Neutrophil (primary cell): ENCODE measurements at regions not wholly inside any gene's neighbourhood (a gene's known extent, or its start where the extent isn't known, plus 50 kb on each side); places are given as distances from the start of the nearest gene placed in this dataset.

Experiments
- H3K27ac ChIP-seq: fragments of 200-600 bp; sonication (generic); 2 replicates; pipeline ENCODE4 v1.5.1; 2016; ENCODE audit warnings: mild to moderate bottlenecking, moderate library complexity
- H3K27me3 ChIP-seq: fragments of 200-600 bp; sonication (generic); 2 replicates; pipeline ENCODE4 v1.6.0; 2016; ENCODE audit warnings: mild to moderate bottlenecking
- H3K36me3 ChIP-seq: fragments of 200-600 bp; sonication (generic); 2 replicates; pipeline ENCODE4 v1.5.1; 2017
- H3K4me1 ChIP-seq, 2 experiments: fragments of 200-600 bp in 1 of 2; sonication (generic) in 1 of 2; 1 replicate in 1 of 2; 2 replicates in 1 of 2; pipeline versions ENCODE4 v1.5.1 to v1.6.1; 2013 to 2016; ENCODE audit warnings: low read depth in 1 of 2, low read length in 1 of 2, mild to moderate bottlenecking in 1 of 2, moderate library complexity in 1 of 2; ENCODE audit not compliant: control insufficient read depth in 1 of 2, insufficient read depth in 1 of 2
- H3K4me3 ChIP-seq, 2 experiments: fragments of 200-600 bp in 1 of 2; sonication (generic) in 1 of 2; 1 replicate in 1 of 2; 2 replicates in 1 of 2; pipeline ENCODE4 v1.5.1; 2013 to 2016; ENCODE audit warnings: low read depth in 1 of 2, low read length in 1 of 2, mild to moderate bottlenecking in 1 of 2, moderate library complexity in 1 of 2
- H3K9me3 ChIP-seq: fragments of 200-600 bp; sonication (generic); 2 replicates; pipeline ENCODE4 v1.5.1; 2016
- CTCF ChIP-seq: fragments of 200-600 bp; sonication (generic); IDR thresholded peaks from 2 replicates; pipeline ENCODE4 v1.5.1; 2016; ENCODE audit warnings: antibody characterized with exemption

- Histone ChIP-seq H3K36me3 (no peaks in the 10 kb centered on the region), H3K9me3 (no peaks in the 10 kb centered on the region), H3K4me1 (no peaks in the 10 kb centered on the region), H3K4me3 (no peak overlapping the region), H3K27me3 (no peaks in the 10 kb centered on the region), H3K27ac (no peak overlapping the region)
- TF ChIP-seq CTCF, result no peak
Observed at GRCh38 chr14:48853159-48853558, 733.0 kb downstream of the RPS29 start.

GRCh38 chr14:48849741-48850322, 736.3 kb downstream of the RPS29 start:
- H3K36me3 ChIP-seq, result no peaks in the 10 kb centered on the region
- H3K4me3 ChIP-seq, result no peak overlapping the region
- no peak overlapping the region for H3K27ac ChIP-seq
- no peaks in the 10 kb centered on the region for H3K4me1 ChIP-seq
- H3K27me3 ChIP-seq, result no peaks in the 10 kb centered on the region
- H3K9me3 ChIP-seq, result no peaks in the 10 kb centered on the region
- TF ChIP-seq CTCF, result no peak

GRCh38 chr14:48842785-48843184, 743.4 kb downstream of the RPS29 start:
- Histone ChIP-seq H3K27me3 (no peaks in the 10 kb centered on the region), H3K4me3 (no peak overlapping the region), H3K9me3 (no peaks in the 10 kb centered on the region), H3K36me3 (no peaks in the 10 kb centered on the region), H3K4me1 (no peaks in the 10 kb centered on the region), H3K27ac (no peak overlapping the region)
- TF ChIP-seq CTCF, result no peak

- Histone ChIP-seq H3K36me3 (no peaks in the 10 kb centered on the region), H3K4me1 (no peaks in the 10 kb centered on the region), H3K27ac (no peak overlapping the region), H3K4me3 (no peak overlapping the region), H3K9me3 (no peaks in the 10 kb centered on the region), H3K27me3 (no peaks in the 10 kb centered on the region)
- TF ChIP-seq CTCF, result no peak
Observed at GRCh38 chr14:48826058-48826457, 760.1 kb downstream of the RPS29 start.

- TF ChIP-seq CTCF, result no peak
- no peaks in the 10 kb centered on the region for H3K27me3 ChIP-seq
- H3K4me3 ChIP-seq, result no peak overlapping the region
- no peak overlapping the region for H3K27ac ChIP-seq
- H3K36me3 ChIP-seq, result no peaks in the 10 kb centered on the region
- H3K9me3 ChIP-seq, result no peaks in the 10 kb centered on the region
- H3K4me1 ChIP-seq, result no peaks in the 10 kb centered on the region
Observed at GRCh38 chr14:48814562-48814961, 771.6 kb downstream of the RPS29 start.

DNA sequence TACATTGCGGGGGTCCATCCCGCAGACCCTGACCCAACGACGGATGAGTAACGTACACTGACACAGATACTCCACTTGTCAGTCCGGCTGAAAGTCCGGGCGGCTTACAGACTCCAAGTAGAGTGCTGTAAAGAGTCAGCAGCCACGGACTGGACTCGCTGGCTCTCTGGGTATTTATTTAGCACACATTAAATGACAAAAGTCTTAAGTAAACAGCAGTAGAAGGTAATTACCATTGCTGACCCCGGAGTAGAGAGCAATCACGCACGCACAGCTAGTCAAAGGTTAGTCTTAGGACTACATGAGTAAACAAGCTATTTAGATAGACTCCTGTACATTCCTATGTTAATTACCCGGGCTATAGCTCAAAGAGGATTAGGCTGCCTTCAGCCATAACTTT, 780.9 kb downstream of the RPS29 start:
- H3K9me3 ChIP-seq, result no peaks in the 10 kb centered on the region
- H3K27me3 ChIP-seq, result no peaks in the 10 kb centered on the region
- H3K27ac ChIP-seq, result no peak overlapping the region
- no peaks in the 10 kb centered on the region for H3K4me1 ChIP-seq
- H3K36me3 ChIP-seq, result no peaks in the 10 kb centered on the region
- no peak overlapping the region for H3K4me3 ChIP-seq
- TF ChIP-seq CTCF, result no peak
